ENCODE measurements at regions not wholly inside any gene's neighbourhood (a gene's known extent, or its start where the extent isn't known, plus 50 kb on each side); places are given as distances from the start of the nearest gene placed in this dataset.
A peak's percentile ranks its signal among the peaks of the same experiment; 100 is the strongest.

DNA sequence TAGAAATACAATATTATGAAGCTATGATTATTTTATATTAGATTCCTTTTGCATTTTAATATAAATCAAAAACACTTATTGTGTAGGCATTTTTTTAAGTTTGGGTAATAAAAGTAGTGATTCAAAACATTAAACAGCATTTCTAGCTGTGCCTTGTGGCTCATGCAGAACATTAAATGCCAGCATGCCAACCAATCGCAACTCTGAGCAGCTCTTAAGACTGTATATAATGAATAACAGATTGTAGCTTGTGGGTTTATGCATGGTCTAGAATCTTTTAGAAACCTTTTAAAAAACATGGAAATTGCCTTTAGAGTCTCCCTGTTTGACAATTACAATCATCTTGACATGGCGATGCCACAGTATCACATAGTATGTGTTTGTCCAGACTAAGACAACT, 903.8 kb downstream of the EFNA5 start:
- DNase-seq, result no peak

DNA sequence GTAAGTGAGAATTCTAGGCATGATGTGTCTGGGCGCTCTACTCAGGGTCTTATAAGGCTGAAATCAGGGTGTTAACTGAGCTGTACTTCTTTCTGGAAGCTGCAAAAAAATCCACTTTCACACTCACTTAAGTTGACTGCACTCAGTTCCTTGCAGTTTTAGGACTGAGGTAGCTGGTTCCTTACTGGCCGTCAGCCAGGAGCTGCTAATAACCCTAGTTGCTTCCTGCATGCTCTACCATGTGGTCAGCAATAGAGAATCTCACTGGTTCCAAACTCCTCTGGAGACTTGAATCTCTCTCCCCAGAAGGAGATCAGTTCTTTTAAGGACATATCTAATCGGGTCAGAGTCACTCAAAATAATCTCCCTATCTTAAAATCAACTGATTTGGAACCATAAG, 911.2 kb downstream of the EFNA5 start:
- DNase-seq, result no peak

- no peak for DNase-seq
These were observed 911.6 kb downstream of the EFNA5 start for GRCh38 chr5:106759152-106759551.

DNA sequence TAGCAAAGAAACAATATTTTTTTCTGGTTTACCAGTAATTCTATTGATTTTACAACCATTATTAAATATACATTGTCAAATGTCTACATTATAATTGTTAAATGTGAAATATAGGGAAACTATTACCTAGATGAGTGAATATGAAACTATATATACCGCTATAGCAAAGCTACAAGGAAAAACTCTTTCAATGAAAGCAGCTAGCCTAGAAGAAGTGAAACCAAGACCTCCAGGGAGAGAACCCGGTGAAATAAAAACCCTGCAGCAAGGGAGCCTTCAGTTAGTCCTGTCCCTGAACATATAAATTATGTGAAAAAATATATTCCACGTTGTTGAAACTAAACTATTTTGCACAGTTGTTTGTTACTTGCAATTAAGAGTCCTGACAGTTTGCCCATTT, 913.1 kb downstream of the EFNA5 start:
- DNase-seq, result no peak

DNA sequence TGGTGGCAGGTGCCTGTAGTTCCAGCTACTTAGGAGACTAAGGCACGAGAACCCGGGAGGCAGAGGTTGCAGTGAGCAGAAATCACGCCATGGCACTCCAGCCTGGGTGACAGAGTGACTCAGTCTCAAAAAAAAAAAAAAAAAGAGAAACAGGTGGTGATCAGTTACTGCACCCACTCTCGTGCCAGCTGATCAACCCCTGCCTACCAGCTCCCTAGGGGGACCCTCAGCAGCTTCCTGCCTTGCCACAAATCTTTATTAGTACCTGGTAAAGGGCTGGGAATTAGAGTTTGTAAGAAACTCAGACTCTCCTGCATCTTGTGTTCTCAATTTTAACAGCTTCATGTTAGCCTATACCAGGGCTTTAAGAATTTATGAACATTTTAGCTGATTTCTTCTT, 914.9 kb downstream of the EFNA5 start:
- no peak for DNase-seq

- DNase-seq, result no peak
These were observed 915.7 kb downstream of the EFNA5 start for GRCh38 chr5:106755066-106755465.

- no peak for DNase-seq
These were observed 920.9 kb downstream of the EFNA5 start for GRCh38 chr5:106749826-106750225.

GRCh38 chr5:106739127-106739526, 931.6 kb downstream of the EFNA5 start:
- DNase-seq, result no peak

GRCh38 chr5:106737111-106737510, 933.6 kb downstream of the EFNA5 start:
- no peak for DNase-seq

GRCh38 chr5:106732624-106733023, 938.1 kb downstream of the EFNA5 start:
- no peak for DNase-seq

GRCh38 chr5:106730912-106731311, 939.8 kb downstream of the EFNA5 start:
- no peak for DNase-seq

GRCh38 chr5:106730506-106730905, 940.2 kb downstream of the EFNA5 start:
- DNase-seq, result no peak

DNA sequence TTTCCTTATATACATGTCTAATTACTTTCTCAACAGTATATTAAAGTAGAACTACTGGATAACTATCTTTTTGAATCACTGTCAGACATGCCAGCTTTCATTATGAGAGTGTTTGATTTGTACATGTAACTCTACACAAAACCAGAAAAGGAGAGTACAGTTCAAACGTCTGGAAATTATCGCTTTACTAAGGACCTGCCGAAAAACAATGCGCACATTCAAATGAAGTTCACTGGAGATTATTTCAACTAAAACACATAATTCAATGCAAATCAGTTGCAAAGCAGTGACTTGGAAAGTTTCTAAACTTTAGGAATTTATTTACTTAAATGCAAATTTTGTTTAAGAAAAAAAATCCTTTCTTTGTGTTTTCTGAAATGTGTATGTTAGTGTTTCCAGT, 942.5 kb downstream of the EFNA5 start:
- DNase-seq, result peak; percentile 46

DNA sequence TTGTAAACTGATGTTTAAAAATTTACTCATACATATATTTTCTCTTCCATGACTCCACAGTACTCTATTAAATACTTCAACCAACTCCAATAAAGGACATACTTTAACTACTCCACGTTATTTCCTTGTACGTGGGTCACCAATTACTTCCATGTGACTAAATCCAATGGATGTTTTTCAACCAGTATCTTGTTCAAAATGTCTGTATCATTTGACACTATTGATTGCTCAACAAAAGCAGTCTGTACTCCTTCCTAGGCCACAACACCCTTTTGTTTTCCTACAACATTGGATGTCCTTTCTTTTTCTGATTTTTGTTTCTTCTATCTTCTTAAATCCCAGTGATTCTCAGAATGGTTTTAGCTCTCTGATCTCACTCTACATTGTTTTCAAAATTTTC, 943.7 kb downstream of the EFNA5 start:
- no peak for DNase-seq

- DNase-seq, result peak; percentile 11
These were observed 950.4 kb downstream of the EFNA5 start for GRCh38 chr5:106720367-106720766.

DNA sequence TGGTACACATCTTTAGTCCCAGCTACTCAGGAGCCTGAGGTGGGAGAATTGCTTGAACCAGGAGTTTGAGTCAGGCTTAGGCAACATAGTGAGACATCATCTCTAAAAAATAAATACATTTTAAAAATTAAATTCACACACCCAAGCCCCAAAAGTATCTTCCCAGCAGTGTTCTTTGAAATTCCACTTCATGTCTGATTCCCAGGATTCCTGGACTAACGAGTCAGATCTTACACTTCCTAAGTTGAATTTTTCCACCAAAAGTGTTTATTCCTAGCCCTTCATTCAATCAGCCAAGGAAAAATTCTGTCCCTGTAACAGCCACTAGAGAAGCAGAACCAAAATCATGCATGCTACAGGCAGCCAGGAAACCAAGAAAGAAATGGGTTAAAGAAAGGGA, 970.9 kb downstream of the EFNA5 start:
- no peak for DNase-seq

DNA sequence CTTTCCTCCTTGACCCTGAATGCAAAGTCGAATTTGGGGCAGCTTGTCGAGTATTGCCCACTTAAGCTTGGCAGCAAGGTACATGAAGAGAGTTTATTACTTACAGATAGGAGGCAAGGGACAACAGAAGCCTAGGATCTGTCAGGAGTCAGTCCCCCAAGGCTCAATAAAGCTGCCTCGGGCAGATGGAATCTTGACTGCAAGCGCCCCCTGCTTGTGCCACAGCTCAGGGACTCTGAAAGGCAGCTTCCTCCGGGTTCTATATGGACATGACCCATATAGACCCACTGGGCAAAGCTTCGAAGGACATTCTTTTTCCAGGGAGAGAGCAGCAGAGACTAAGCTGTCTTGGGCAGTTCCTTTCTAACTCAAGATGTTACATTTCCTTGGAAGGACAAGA, 971.5 kb downstream of the EFNA5 start:
- no peak for DNase-seq

DNA sequence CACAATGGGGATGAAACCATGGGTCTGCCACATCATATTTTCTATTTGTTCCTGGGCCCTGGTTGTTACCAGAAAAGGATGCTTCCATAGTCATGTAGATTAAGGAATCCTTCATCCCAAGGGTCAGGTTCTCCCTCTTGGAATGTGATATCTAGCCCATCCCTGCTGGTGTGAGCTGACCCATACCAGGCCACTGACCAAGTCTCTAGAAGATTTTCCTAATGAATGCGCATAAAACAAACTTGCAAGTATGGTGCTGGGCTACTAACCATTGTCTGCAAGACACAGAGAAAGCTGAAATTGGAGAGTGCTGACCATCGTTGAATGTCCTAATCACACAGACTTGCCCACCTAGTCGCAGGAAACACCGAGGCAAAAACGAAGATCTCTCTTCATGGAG, 972.6 kb downstream of the EFNA5 start:
- DNase-seq, result no peak

GRCh38 chr5:106691701-106692100, 979.0 kb downstream of the EFNA5 start:
- DNase-seq, result no peak

GRCh38 chr5:106690585-106690984, 980.2 kb downstream of the EFNA5 start:
- no peak for DNase-seq

- DNase-seq, result no peak
These were observed 990.4 kb downstream of the EFNA5 start for GRCh38 chr5:106680330-106680729.

GRCh38 chr5:106677057-106677456, 993.7 kb downstream of the EFNA5 start:
- no peak for DNase-seq

GRCh38 chr5:106675687-106676086, 995.0 kb downstream of the EFNA5 start:
- no peak for DNase-seq

DNA sequence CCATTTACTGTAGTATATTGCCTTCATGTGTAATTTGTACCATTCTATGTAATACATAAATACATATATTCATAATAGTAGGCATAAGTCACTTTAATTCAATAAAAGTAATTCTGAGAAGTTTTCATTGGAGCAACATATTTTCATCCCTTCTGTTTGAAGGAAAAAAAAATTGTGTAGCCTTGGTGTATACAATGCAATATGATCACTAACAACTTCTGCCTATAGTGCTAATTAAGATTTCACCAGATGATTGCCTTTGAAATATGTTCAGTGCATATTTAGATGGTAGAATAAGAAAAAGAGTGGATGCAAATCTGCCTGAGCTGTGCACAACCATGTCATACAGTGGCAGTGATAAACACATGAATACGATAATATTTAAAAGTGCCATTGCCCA, 996.8 kb downstream of the EFNA5 start:
- DNase-seq, result no peak

GRCh38 chr5:106661866-106662265, 1008.9 kb downstream of the EFNA5 start:
- DNase-seq, result no peak

GRCh38 chr5:106660681-106661080, 1010.1 kb downstream of the EFNA5 start:
- DNase-seq, result no peak
